ENCODE measurements at regions not wholly inside any gene's neighbourhood (a gene's known extent, or its start where the extent isn't known, plus 50 kb on each side); places are given as distances from the start of the nearest gene placed in this dataset.

DNA sequence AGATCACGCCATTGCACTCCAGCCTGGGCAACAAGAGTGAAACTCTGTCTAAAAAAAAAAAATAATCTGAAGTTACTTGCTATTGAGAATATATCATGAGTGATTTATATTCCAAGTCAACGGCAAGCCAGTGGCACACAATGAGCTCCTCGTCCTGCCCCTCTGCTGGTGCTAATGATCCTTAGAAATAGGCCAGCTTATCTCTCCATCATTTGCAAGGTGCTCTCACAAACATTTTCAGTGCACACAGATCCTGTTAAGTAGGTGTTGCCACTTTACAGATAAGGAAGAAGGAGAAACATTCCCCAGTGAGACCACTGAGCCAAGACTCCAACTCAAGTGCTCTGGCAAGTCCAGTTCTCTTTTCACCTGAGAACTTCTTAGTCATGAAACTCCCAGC, 91.3 kb upstream of the GPR45 start:
- no peak for DNase-seq (ENCODE audit: low spot score)

DNA sequence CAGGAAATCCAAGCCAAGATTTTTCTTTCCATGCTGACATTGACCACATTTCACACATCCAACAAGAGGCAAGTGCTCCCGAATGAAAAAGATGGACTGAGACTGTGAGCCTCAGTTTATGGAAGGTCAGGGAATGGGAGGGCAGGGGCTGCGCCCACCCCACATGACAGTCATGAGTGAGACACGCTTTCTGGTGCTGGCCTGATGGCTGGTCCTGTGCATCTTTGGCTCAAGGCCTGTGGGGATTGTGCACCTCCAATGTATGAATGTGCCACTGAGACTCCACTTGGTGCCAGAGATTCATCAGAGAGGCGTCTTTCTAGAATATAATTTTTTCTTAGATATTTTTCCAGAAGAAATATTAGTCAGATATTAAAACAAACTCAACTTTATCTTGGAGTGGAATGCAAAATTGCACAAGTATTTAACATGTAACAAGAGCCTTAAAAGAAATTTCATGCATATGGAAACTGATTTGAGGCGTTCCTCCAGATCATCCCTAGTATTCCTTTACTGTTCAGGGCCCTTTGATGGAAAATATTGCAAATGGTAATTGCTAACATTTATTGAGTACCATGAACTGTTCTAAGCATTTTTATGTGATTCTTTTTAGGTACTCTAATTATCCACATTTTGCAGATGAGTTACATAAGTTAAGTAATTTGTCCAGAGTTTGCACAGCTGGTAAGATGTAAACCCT, 87.3 kb upstream of the GPR45 start:
- no peak for DNase-seq (ENCODE audit: low spot score)

- DNase-seq (ENCODE audit: low spot score): no peak
Measured at GRCh38 chr2:105156166-105156565, 85.4 kb upstream of the GPR45 start.

DNA sequence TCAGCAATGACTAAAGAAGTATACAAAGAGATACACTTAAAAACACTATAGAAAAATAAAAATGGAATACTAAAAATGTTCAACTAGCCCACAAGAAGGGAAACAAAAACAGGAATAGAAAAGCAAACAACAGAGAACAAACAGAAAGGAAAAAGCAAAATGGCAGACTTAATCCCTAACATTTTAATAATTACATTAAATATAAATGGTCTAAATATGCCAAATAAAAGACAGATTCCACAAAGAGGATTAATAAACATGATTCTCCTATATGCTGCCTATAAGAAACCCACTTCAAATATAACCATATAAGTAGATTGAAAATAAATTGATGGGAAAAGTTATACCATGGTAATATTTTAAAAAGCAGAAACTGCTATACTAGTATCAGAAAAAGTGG, 83.5 kb upstream of the GPR45 start:
- DNase-seq (ENCODE audit: low spot score): no peak

DNA sequence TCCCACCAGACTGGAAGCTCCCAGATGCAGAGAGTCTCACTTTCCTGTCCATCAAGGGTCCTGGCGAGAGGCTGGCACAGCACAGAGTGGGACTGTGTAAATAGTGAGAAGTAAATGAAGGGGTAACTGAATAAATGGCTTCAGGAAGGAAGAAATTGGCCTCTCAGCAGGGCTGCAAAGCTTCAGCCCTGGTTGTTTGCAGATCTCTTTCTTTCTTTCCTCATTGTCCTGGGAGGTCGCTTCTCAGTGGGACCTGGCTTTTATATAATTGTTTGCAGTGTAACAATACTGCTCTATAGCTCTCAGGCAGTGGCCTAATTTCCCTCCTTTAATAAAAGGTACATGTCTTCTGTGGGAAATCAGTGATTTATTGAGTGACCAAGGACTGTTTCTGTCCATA, 74.9 kb upstream of the GPR45 start:
- no peak for DNase-seq (ENCODE audit: low spot score)

DNA sequence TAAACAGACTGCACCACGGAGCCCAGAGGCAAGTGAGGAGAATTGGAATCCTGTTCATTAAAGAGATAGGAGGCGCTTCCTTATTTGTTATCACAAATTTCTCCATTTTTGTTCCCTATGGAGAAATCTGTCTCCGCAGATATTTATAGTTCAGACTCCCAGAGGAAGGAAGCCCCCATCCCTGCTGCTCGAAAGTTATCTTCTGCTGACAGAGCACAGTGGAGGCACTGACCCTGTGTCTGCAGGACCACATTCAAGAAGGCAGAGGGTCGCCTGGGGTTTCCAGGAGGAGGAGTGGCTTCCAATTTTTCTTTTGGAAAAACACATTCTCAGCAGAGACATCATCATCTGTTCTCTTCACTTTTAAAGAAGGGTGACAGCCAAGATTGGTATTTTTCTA, 73.0 kb upstream of the GPR45 start:
- no peak for DNase-seq (ENCODE audit: low spot score)

DNA sequence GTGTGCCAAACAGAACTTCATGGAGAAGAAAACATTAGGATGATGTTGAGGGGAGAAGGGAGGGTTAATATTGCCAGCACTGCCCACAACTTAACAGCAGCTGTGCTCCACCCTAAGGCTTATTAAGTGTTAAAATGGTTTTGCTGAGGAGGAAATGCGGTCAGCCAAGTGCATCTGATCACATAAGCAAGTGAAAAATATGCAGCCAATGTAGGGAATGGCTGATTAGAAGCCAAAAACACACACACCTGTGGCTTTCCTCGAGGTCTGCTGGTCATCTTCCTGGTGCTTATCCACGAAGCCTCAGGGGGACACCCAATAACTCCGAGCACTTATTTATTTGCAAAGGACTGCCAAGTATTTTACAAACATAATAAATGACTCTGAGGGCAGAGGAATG, 66.3 kb upstream of the GPR45 start:
- no peak for DNase-seq (ENCODE audit: low spot score)

GRCh38 chr2:105176429-105176828, 65.1 kb upstream of the GPR45 start:
- no peak for DNase-seq (ENCODE audit: low spot score)

GRCh38 chr2:105177008-105177407, 64.5 kb upstream of the GPR45 start:
- no peak for DNase-seq (ENCODE audit: low spot score)

DNA sequence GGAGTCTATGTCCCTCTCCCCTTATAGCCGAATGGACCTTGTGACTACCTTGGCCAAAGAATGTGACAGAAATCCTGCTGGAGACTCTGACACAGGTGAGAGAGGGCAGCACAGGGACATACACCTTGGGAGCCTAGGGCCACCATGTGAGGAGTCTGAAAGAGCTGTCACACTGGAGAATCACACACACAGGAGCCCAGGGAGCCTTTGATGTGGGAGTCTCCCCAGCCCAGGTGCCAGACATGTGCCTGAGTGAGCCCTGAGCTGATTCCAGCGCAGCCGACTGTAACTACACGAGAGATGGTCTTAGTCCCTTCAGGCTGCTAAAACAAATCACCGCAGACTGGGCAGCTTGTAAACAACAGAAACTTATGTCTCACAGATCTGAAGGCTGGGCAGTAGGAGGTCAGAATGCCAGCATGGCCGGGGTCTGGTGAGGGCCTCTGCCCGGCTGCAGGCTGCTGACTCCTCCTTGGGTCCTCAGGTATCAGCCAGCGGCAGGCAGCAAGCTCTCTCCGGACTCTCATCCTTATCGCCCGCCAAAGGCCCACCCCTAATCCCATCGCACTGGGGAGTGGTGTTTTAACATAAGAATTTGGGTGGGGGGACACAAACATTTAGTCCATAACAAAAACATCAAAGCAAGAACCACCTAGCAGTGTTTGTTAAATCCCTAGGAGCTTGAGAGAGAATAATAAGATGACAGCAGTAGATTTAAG, 63.8 kb upstream of the GPR45 start:
- DNase-seq (ENCODE audit: low spot score): no peak

GRCh38 chr2:105179469-105180372, 61.8 kb upstream of the GPR45 start:
- peak; percentile 63 for DNase-seq (ENCODE audit: low spot score)

DNA sequence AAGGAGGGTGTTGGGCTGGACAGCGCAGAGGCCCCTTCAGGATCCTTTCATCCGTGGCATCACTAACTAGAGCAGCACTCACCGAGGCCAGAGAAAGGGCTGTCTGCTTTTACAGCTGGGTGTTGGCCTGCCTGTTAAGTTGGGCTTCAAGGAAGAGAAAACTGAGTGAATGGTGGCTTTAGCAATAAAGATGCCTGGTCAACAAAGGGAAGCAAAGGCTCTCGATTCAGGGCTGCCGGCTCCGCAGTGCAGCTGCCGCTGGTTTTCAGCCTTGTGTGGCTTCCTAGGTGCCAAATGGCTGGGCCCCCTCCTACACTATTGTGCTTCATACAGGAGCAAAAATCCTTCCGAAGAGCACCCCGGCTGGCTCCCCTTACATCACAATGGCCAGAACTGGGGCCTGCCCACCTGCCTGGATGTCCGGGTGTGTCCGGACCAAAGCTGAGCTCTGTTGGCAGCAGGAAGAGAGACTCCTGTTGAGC, 61.0 kb upstream of the GPR45 start:
- no peak for DNase-seq (ENCODE audit: low spot score)

DNA sequence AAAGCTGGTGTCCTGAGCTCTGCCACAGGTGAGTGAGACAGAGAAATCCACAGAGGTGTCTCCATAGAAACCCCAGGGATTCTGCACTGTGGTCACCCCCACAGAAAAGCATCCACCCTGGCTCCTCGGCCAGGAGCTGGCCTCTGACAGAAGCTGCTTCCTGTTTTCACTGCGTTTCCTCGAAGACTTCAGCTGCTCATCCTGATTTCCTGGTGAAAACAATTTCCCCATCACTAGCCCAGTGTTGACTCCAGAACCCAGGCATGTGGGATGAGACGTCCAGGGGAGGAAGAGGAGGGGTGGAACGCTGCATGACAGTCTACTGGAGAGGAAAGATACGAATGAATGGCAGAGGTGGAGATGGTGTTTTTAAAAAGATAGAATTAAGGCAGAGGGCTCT, 60.3 kb upstream of the GPR45 start:
- DNase-seq (ENCODE audit: low spot score): no peak

DNA sequence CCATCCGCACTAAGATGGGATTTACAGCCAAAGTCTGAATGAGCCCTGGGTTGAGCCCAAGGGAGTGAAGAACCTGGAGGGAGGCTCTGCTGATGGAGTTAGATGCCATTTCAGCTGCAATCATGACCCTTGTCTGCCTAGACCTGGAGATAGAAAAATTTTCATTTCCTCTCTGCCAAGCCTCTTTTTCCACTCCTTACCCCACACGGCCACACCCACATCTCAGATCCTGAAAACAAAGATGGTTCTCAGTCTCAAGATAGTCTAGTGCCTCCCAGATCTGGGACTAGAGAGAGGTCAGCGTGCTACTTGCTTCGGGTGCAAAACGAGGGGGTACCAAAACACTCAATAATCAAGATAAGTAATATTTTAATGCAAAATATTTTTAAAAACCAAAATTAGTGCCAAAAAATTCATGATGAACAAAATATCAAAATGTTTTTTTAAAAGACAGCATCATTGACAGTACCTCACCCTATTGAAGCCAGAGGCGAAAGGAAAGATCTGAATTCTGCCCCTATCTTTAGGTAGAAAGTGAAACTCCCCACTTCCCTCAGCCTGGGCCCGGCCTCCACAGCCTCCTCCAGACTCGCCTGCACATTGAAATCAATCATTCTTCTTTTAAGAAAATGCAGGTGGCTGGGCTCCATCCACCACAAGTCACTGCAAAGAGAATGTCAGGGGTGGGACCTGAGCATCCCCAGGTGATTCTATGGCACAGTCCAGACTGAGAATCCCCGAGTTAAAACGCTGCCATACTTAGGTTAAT, 57.8 kb upstream of the GPR45 start:
- no peak for DNase-seq (ENCODE audit: low spot score)

GRCh38 chr2:105184420-105184819, 57.1 kb upstream of the GPR45 start:
- DNase-seq (ENCODE audit: low spot score): no peak

- no peak for DNase-seq (ENCODE audit: low spot score)
Measured at GRCh38 chr2:105186967-105187498, 54.5 kb upstream of the GPR45 start.

- DNase-seq (ENCODE audit: low spot score): no peak
Measured at GRCh38 chr2:105187531-105187930, 54.0 kb upstream of the GPR45 start.

GRCh38 chr2:105188343-105188742, 53.2 kb upstream of the GPR45 start:
- DNase-seq (ENCODE audit: low spot score): no peak
